B cell (primary cell): ENCODE measurements at regions not wholly inside any gene's neighbourhood (a gene's known extent, or its start where the extent isn't known, plus 50 kb on each side); places are given as distances from the start of the nearest gene placed in this dataset.

Experiments
- ATAC-seq: fragments of 200-7000 bp; cut with Tn5 transposase; one replicate; pipeline ENCODE4 v1.10.0; 2021; ENCODE audit warnings: low read depth, mild to moderate bottlenecking, moderate number of reproducible peaks, moderate library complexity
- CTCF ChIA-PET: fragments of 350-600 bp; sonication (Branson Sonifier 250); formaldehyde crosslinking; loops from one replicate; lab custom pipeline; 2021; ENCODE audit warnings: antibody characterized with exemption, inconsistent platforms; lab: Charles Lee
- POLR2A ChIA-PET: fragments of 350-600 bp; sonication (Branson Sonifier 250); formaldehyde crosslinking; loops from one replicate; lab custom pipeline; 2021; ENCODE audit warnings: antibody characterized with exemption; lab: Charles Lee
- DNase-seq: peaks from one replicate; pipeline ENCODE4 v3.0.0; 2013
- H2AFZ ChIP-seq: 2 replicates; pipeline ENCODE4 v1.6.1; 2012; ENCODE audit warnings: mild to moderate bottlenecking, low read depth, low read length; ENCODE audit not compliant: insufficient read depth, poor library complexity, severe bottlenecking
- H3K27ac ChIP-seq, 2 donors: 1 replicate in 1 of 2; 2 replicates in 1 of 2; pipeline ENCODE4 v1.5.1; 2012 to 2013; ENCODE audit warnings: low read length in 2 of 2, mild to moderate bottlenecking in 2 of 2, moderate library complexity in 1 of 2
- H3K27me3 ChIP-seq, 4 experiments: fragments of 200-600 bp in 1 of 4; sonication (generic) in 1 of 4; replicated peaks in 1 of 4; 1 replicate in 2 of 4; 2 replicates in 2 of 4; pipeline versions ENCODE4 v1.6.1 to v1.7.0; 2013 to 2016; ENCODE audit warnings: low read length in 3 of 4, mild to moderate bottlenecking in 2 of 4, mixed read lengths in 1 of 4, moderate library complexity in 1 of 4; ENCODE audit not compliant: insufficient read depth in 4 of 4, control insufficient read depth in 3 of 4; ENCODE audit errors: control extremely low read depth in 1 of 4
- H3K36me3 ChIP-seq, 2 experiments: replicated peaks in 1 of 2; 1 replicate in 1 of 2; 2 replicates in 1 of 2; pipeline versions ENCODE4 v1.6.1 to v1.7.1; 2013; ENCODE audit warnings: low read length in 1 of 2; ENCODE audit not compliant: insufficient read depth in 2 of 2, control insufficient read depth in 1 of 2; ENCODE audit errors: control extremely low read depth in 1 of 2, extremely low read depth in 1 of 2
- H3K4me1 ChIP-seq, 2 donors: fragments of 200-600 bp in 1 of 2; sonication (generic) in 1 of 2; 1 replicate in 1 of 2; 2 replicates in 1 of 2; pipeline versions ENCODE4 v1.5.1 to v1.6.1; 2013 to 2017; ENCODE audit warnings: low read length in 2 of 2; ENCODE audit not compliant: control insufficient read depth in 2 of 2, insufficient read depth in 2 of 2
- H3K4me2 ChIP-seq: replicated peaks from 2 replicates; pipeline ENCODE3; 2012; ENCODE audit warnings: mild to moderate bottlenecking, low read depth, low read length; ENCODE audit not compliant: poor library complexity, severe bottlenecking
- H3K4me3 ChIP-seq, 5 experiments: fragments of 200-600 bp in 1 of 5; sonication (generic) in 1 of 5; 1 replicate in 3 of 5; 2 replicates in 2 of 5; pipeline versions ENCODE4 v1.5.1 to v1.7.0; 2011 to 2016; ENCODE audit warnings: low read length in 4 of 5, mild to moderate bottlenecking in 4 of 5, low read depth in 2 of 5, control low read depth in 1 of 5, moderate library complexity in 1 of 5; ENCODE audit not compliant: insufficient read depth in 1 of 5; ENCODE audit errors: control extremely low read depth in 1 of 5, extremely low read depth in 1 of 5
- H3K79me2 ChIP-seq: fragments of 200-600 bp; sonication (generic); one replicate; pipeline ENCODE4 v1.6.0; 2016; ENCODE audit warnings: low read length; ENCODE audit not compliant: control insufficient read depth, insufficient read depth
- H3K9ac ChIP-seq: fragments of 200-600 bp; sonication (generic); 2 replicates; pipeline ENCODE4 v1.6.1; 2017; ENCODE audit warnings: mild to moderate bottlenecking, low read length, moderate library complexity
- H3K9me3 ChIP-seq, 3 donors: one replicate each; pipeline versions ENCODE4 v1.6.1 to v1.7.1; 2013; ENCODE audit warnings: low read length in 2 of 3; ENCODE audit not compliant: control insufficient read depth in 2 of 3, insufficient read depth in 1 of 3; ENCODE audit errors: control extremely low read depth in 1 of 3
- H4K20me1 ChIP-seq: 2 replicates; pipeline ENCODE4 v1.6.0; 2012; ENCODE audit warnings: mild to moderate bottlenecking, low read length; ENCODE audit not compliant: insufficient read depth, control insufficient read depth, poor library complexity, severe bottlenecking
- H3K27ac Mint-ChIP-seq: one replicate; pipeline ENCODE4 v1.8.0; 2021; ENCODE audit warnings: mixed read lengths
- H3K27me3 Mint-ChIP-seq: one replicate; pipeline ENCODE4 v1.8.0; 2021; ENCODE audit warnings: mixed read lengths
- H3K4me1 Mint-ChIP-seq: one replicate; pipeline ENCODE4 v1.8.0; 2021; ENCODE audit warnings: mixed read lengths
- H3K4me3 Mint-ChIP-seq: one replicate; pipeline ENCODE4 v1.8.0; 2021; ENCODE audit warnings: mixed read lengths
- H3K9me3 Mint-ChIP-seq: one replicate; pipeline ENCODE4 v1.8.0; 2022; ENCODE audit warnings: mixed read lengths; ENCODE audit not compliant: insufficient read depth
- CTCF ChIP-seq: fragments of 200-600 bp; IDR thresholded peaks from one replicate; pipeline ENCODE4 v1.8.0; 2022; ENCODE audit warnings: antibody characterized with exemption, mild to moderate bottlenecking
- EZH2 ChIP-seq: IDR thresholded peaks from 2 replicates; pipeline ENCODE4 v1.6.1; 2012; ENCODE audit warnings: borderline replicate concordance, low read depth, mild to moderate bottlenecking, moderate library complexity, low read length; ENCODE audit not compliant: insufficient read depth, poor library complexity, severe bottlenecking
- WGBS: methylation state at CpG from one replicate; pipeline ENCODE4 v1.1.5; 2013; ENCODE audit warnings: missing lambda C conversion rate; ENCODE audit not compliant: insufficient coverage; 5-methylcytosine and 5-hydroxymethylcytosine counted together
- intact Hi-C: fragments of 100-400 bp; cut with micrococcal nuclease; formaldehyde crosslinking; loops from one replicate; pipeline ENCODE4 v1.10.0; 2022

- WGBS, result 19% methylated on average over 10 of the region's 11 CpGs
- Histone ChIP-seq H3K36me3 (no peaks in the 10 kb centered on the region), H3K9me3 (no peaks in the 10 kb centered on the region), H2AFZ (peak overlapping the region; percentile 26), H3K4me2 (peak overlapping the region; percentile 15), H4K20me1 (no peaks in the 10 kb centered on the region), H3K4me3 (no peak overlapping the region), H3K79me2 (no peaks in the 10 kb centered on the region), H3K27me3 (no peaks in the 10 kb centered on the region), H3K4me1 (peaks cover 9% of the 10 kb centered on the region in 2 donors), H3K9ac (no peak overlapping the region), H3K27ac (no peak overlapping the region)
- Mint-ChIP-seq H3K9me3 (no peaks in the 10 kb centered on the region), H3K4me1 (peaks cover 16% of the 10 kb centered on the region), H3K27me3 (peaks cover 4% of the 10 kb centered on the region), H3K27ac (no peak overlapping the region), H3K4me3 (no peak overlapping the region)
- ChIA-PET POLR2A (no interaction called here), CTCF (no interaction called here)
- DNase-seq (peak; percentile 23), ATAC-seq (no peak)
- intact Hi-C loops, result no loop called here
- TF ChIP-seq EZH2, result no peak
- no peak for TF ChIP-seq CTCF
These were observed 146.3 kb upstream of the DUSP10 start for GRCh38 chr1:221888218-221888617.

GRCh38 chr1:221887758-221888157, 145.9 kb upstream of the DUSP10 start:
- POLR2A ChIA-PET, result no interaction called here
- no peak overlapping the region for H3K4me3 ChIP-seq
- H3K27me3 ChIP-seq, result no peaks in the 10 kb centered on the region
- H3K9ac ChIP-seq, result no peak overlapping the region
- H2AFZ ChIP-seq, result no peak overlapping the region
- no peaks in the 10 kb centered on the region for H3K79me2 ChIP-seq
- intact Hi-C loops, result no loop called here
- H3K27ac Mint-ChIP-seq, result no peak overlapping the region
- peaks cover 16% of the 10 kb centered on the region for H3K4me1 Mint-ChIP-seq
- H3K4me3 Mint-ChIP-seq, result no peak overlapping the region
- peaks cover 9% of the 10 kb centered on the region in 2 donors for H3K4me1 ChIP-seq
- CTCF ChIA-PET, result interaction anchor here (0.6 kb wide), 1 partner anchor 119 kb away, joined by 3 read pairs; no protein-coding TSS in a partner anchor
- ATAC-seq (no peak), DNase-seq (no peak)
- no peak overlapping the region for H3K27ac ChIP-seq
- no peaks in the 10 kb centered on the region for H3K36me3 ChIP-seq
- H4K20me1 ChIP-seq, result no peaks in the 10 kb centered on the region
- no peak for TF ChIP-seq CTCF
- TF ChIP-seq EZH2, result no peak
- peaks cover 4% of the 10 kb centered on the region for H3K27me3 Mint-ChIP-seq
- H3K9me3 ChIP-seq, result no peaks in the 10 kb centered on the region
- H3K9me3 Mint-ChIP-seq, result no peaks in the 10 kb centered on the region
- H3K4me2 ChIP-seq, result no peak overlapping the region
- no CpG with 5 or more reads among the region's 2 CpGs for WGBS
